Ovary (tissue), 7 donors: ENCODE measurements at regions not wholly inside any gene's neighbourhood (a gene's known extent, or its start where the extent isn't known, plus 50 kb on each side); places are given as distances from the start of the nearest gene placed in this dataset.

ENCODE experiments used
- DNase-seq, 5 donors: peaks; one replicate each; pipeline ENCODE4 v3.0.0-alpha.2; 2019 to 2020
- H3K27ac ChIP-seq, 2 donors: fragments of 200-600 bp; one replicate each; pipeline versions ENCODE4 v1.5.1 to v1.8.0; 2019 to 2022
- H3K27me3 ChIP-seq: fragments of 200-600 bp; one replicate; pipeline ENCODE4 v1.8.0; 2022
- H3K36me3 ChIP-seq: fragments of 200-600 bp; sonication (generic); one replicate; pipeline ENCODE4 v1.5.1; 2019
- H3K4me1 ChIP-seq: one replicate; pipeline ENCODE4 v1.8.1; 2013; ENCODE audit warnings: mild to moderate bottlenecking, moderate library complexity; ENCODE audit not compliant: insufficient read depth
- H3K4me3 ChIP-seq: fragments of 200-600 bp; sonication (generic); one replicate; pipeline ENCODE4 v1.5.1; 2017
- H3K9me3 ChIP-seq, 2 donors: fragments of 200-600 bp in 1 of 2; sonication (generic) in 1 of 2; one replicate each; pipeline versions ENCODE4 v1.5.1 to v1.8.1; 2013 to 2019; ENCODE audit warnings: mild to moderate bottlenecking in 1 of 2, moderate library complexity in 1 of 2
- EP300 ChIP-seq: sonication (generic); formaldehyde crosslinking; IDR thresholded peaks from one replicate; pipeline ENCODE4 v1.6.1; 2017; ENCODE audit warnings: antibody characterized with exemption
- POLR2A ChIP-seq: fragments of 450-650 bp; IDR thresholded peaks from one replicate; pipeline ENCODE4 v1.6.1; 2017; ENCODE audit warnings: antibody characterized with exemption, mild to moderate bottlenecking, moderate library complexity
- WGBS, 3 donors: extraction: QIAGEN DNeasy Blood & Tissue Kit in 1 of 3; methylation state at CpG; one replicate each; pipeline versions ENCODE4 v1.1.5 to v1.1.7; 2013 to 2017; 5-methylcytosine and 5-hydroxymethylcytosine counted together
- intact Hi-C, 4 donors: fragments of 100-400 bp; cut with DNase I; formaldehyde crosslinking; loops; one replicate each; pipeline versions ENCODE4 v1.11.0 to v1.15.1; 2022 to 2023
- TF ChIP-seq, protein P1 (sequence below), 3 donors: fragments of 450-650 bp in 2 of 3; fragments of 200-600 bp in 1 of 3; IDR thresholded peaks; one replicate each; pipeline versions ENCODE4 v1.5.1 to v1.8.0; 2016 to 2022; ENCODE audit warnings: antibody characterized with exemption in 3 of 3, mild to moderate bottlenecking in 1 of 3
- donor health status: DM: no; HTN: no; CAD: no; lungs with moderate emphysema.
- donor health status: DM: no; HTN: no; CAD: no.
- donor health status: Bipolar disorder and iron deficiency.
- donor health status: DM: no; HTN: no; CAD: no.
- donor health status: DM: yes; HTN: yes; CAD: no.

GRCh38 chr10:126804396-126804795, 100.8 kb upstream of the DOCK1 start:
- no peaks in the 10 kb centered on the region for H3K27me3 ChIP-seq
- H3K4me1 ChIP-seq = no peaks in the 10 kb centered on the region
- TF ChIP-seq EP300 = no peak
- TF ChIP-seq, protein P1, sequence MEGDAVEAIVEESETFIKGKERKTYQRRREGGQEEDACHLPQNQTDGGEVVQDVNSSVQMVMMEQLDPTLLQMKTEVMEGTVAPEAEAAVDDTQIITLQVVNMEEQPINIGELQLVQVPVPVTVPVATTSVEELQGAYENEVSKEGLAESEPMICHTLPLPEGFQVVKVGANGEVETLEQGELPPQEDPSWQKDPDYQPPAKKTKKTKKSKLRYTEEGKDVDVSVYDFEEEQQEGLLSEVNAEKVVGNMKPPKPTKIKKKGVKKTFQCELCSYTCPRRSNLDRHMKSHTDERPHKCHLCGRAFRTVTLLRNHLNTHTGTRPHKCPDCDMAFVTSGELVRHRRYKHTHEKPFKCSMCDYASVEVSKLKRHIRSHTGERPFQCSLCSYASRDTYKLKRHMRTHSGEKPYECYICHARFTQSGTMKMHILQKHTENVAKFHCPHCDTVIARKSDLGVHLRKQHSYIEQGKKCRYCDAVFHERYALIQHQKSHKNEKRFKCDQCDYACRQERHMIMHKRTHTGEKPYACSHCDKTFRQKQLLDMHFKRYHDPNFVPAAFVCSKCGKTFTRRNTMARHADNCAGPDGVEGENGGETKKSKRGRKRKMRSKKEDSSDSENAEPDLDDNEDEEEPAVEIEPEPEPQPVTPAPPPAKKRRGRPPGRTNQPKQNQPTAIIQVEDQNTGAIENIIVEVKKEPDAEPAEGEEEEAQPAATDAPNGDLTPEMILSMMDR (IDR thresholded peaks at IDR 0.05) = no peak
- TF ChIP-seq POLR2A = no peak
- no peaks in the 10 kb centered on the region for H3K36me3 ChIP-seq
- no peak for DNase-seq
- intact Hi-C loops = no loop called here
- no peak overlapping the region for H3K4me3 ChIP-seq
- peaks cover 0 to 3% of the 10 kb centered on the region in 2 donors for H3K9me3 ChIP-seq
- 82 to 93% (median 83%) methylated on average over 2 of the region's 2 CpGs for WGBS, 3 donors
- H3K27ac ChIP-seq = no peak overlapping the region

GRCh38 chr10:126806498-126806897, 98.7 kb upstream of the DOCK1 start:
- Histone ChIP-seq H3K27ac (no peak overlapping the region), H3K36me3 (no peaks in the 10 kb centered on the region), H3K9me3 (no peaks in the 10 kb centered on the region), H3K4me3 (no peak overlapping the region), H3K27me3 (no peaks in the 10 kb centered on the region), H3K4me1 (no peaks in the 10 kb centered on the region)
- intact Hi-C loops = no loop called here
- TF ChIP-seq EP300 (no peak), POLR2A (no peak)
- TF ChIP-seq, protein P1 (IDR thresholded peaks at IDR 0.05) = no peak
- no peak for DNase-seq
- 86 to 92% (median 90%) methylated on average over 2 of the region's 2 CpGs for WGBS, 3 donors

DNA sequence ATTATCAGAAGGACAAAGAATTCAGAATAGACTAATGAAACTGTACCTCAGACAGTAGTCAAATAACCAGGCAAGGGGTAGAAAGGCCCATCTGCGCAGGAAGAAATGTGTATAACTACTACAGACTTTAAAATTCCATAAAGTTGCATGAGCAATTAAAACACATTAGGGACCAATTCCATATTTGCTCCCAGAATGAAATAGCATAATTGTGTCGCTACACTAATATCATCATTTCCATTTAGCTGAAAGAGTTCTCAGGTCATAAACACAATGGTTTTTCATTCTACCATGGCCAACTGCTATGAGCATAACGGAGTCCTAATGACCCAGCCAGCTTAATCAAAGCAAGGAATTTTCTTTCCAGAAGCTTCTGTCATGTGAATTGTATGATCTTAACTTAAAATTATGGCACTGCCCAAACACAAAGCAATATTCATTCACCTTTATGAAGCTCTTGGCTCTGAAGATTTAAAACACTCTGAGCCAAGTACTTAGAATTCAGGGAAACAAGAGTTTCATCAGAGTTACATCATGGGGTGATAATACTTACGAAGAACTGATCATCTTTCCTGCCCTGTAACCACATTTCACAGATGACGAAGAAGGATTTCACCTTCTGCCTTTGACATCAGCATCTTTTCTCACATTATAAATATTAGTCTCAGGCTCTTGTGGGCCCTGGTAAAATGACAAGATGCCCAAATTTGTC, 98.1 kb upstream of the DOCK1 start:
- H3K4me3 ChIP-seq = no peak overlapping the region
- WGBS, 3 donors = 75 to 85% (median 76%) methylated on average over 5 of the region's 5 CpGs
- intact Hi-C loops = no loop called here

GRCh38 chr10:126808103-126808502, 97.1 kb upstream of the DOCK1 start:
- TF ChIP-seq, protein P1 (IDR thresholded peaks at IDR 0.05) = no peak
- TF ChIP-seq EP300 = no peak
- 26 to 57% (median 39%) methylated on average over 2 of the region's 2 CpGs for WGBS, 3 donors
- H3K27me3 ChIP-seq = no peaks in the 10 kb centered on the region
- H3K36me3 ChIP-seq = no peaks in the 10 kb centered on the region
- no peak overlapping the region for H3K27ac ChIP-seq
- no peak for DNase-seq
- intact Hi-C loops = no loop called here
- H3K4me1 ChIP-seq = no peaks in the 10 kb centered on the region
- H3K4me3 ChIP-seq = no peak overlapping the region
- no peaks in the 10 kb centered on the region for H3K9me3 ChIP-seq

More for the DNA sequence above, 98.1 kb upstream of the DOCK1 start:
- no peaks in the 10 kb centered on the region for H3K27me3 ChIP-seq
- H3K4me1 ChIP-seq = no peaks in the 10 kb centered on the region
- H3K36me3 ChIP-seq = no peaks in the 10 kb centered on the region
- H3K9me3 ChIP-seq = no peaks in the 10 kb centered on the region
- TF ChIP-seq EP300 = no peak
- TF ChIP-seq POLR2A = no peak
- TF ChIP-seq, protein P1 (IDR thresholded peaks at IDR 0.05) = no peak
- no peak overlapping the region for H3K27ac ChIP-seq
- DNase-seq = no peak
